Transverse colon (tissue), 4 donors: ENCODE measurements at regions not wholly inside any gene's neighbourhood (a gene's known extent, or its start where the extent isn't known, plus 50 kb on each side); places are given as distances from the start of the nearest gene placed in this dataset.

Experiments
- DNase-seq: peaks from one replicate; pipeline ENCODE4 v3.0.0-alpha.2; 2019
- H3K27ac ChIP-seq, 4 donors: fragments of 200-600 bp; sonication (generic); 2 replicates each; pipeline ENCODE4 v1.5.1; 2016 to 2018; ENCODE audit warnings: inconsistent platforms in 4 of 4
- H3K27me3 ChIP-seq: fragments of 200-600 bp; sonication (generic); 2 replicates; pipeline ENCODE4 v1.5.1; 2017; ENCODE audit warnings: inconsistent platforms
- H3K36me3 ChIP-seq, 4 donors: fragments of 200-600 bp; sonication (generic); 2 replicates each; pipeline ENCODE4 v1.5.1; 2017 to 2019; ENCODE audit warnings: inconsistent platforms in 4 of 4
- H3K4me1 ChIP-seq, 4 donors: fragments of 200-600 bp; sonication (generic); 2 replicates each; pipeline ENCODE4 v1.5.1; 2017 to 2020; ENCODE audit warnings: inconsistent platforms in 4 of 4
- H3K4me3 ChIP-seq, 4 donors: fragments of 200-600 bp; sonication (generic); 1 replicate in 1 of 4; 2 replicates in 3 of 4; pipeline versions ENCODE4 v1.5.1 to v1.6.1; 2017 to 2019; ENCODE audit warnings: inconsistent platforms in 4 of 4
- H3K9me3 ChIP-seq, 2 donors: fragments of 200-600 bp; sonication (generic); 2 replicates each; pipeline ENCODE4 v1.5.1; 2017 to 2019; ENCODE audit warnings: inconsistent platforms in 2 of 2
- EP300 ChIP-seq: sonication (generic); formaldehyde crosslinking; IDR thresholded peaks from one replicate; pipeline ENCODE4 v1.6.1; 2017; ENCODE audit warnings: antibody characterized with exemption, low read depth
- POLR2A ChIP-seq: fragments of 450-650 bp; IDR thresholded peaks from one replicate; pipeline ENCODE4 v1.6.1; 2016; ENCODE audit warnings: antibody characterized with exemption, mild to moderate bottlenecking, moderate library complexity
- POLR2AphosphoS5 ChIP-seq, 3 donors: sonication (generic); formaldehyde crosslinking; IDR thresholded peaks; one replicate each; pipeline ENCODE4 v1.6.1; 2016; ENCODE audit warnings: antibody characterized with exemption in 3 of 3
- WGBS, 2 donors: methylation state at CpG; one replicate each; pipeline ENCODE4 v1.1.5; 2018; ENCODE audit warnings: low coverage in 1 of 2; 5-methylcytosine and 5-hydroxymethylcytosine counted together
- in situ Hi-C, 4 donors: fragments of 200-750 bp; cut with MboI; loops; one replicate each; pipeline versions ENCODE4 v1.15.0 to v1.15.1; 2017; ENCODE audit warnings: low sequenced_read_pairs in 3 of 4, low pct_ligation_motif_present in 1 of 4, low pct_unique_long_range_greater_than_20kb in 1 of 4
- intact Hi-C: fragments of 100-400 bp; cut with DNase I; formaldehyde crosslinking; loops from one replicate; pipeline ENCODE4 v1.15.1; 2023; ENCODE audit warnings: low total_unique reads
- TF ChIP-seq, protein P1 (sequence below), 5 experiments: fragments of 200-600 bp in 3 of 5; fragments of 450-650 bp in 2 of 5; sonication (generic) in 3 of 5; IDR thresholded peaks; 1 replicate in 2 of 5; 2 replicates in 3 of 5; pipeline ENCODE4 v1.5.1; 2016 to 2017; ENCODE audit warnings: antibody characterized with exemption in 5 of 5, inconsistent platforms in 3 of 5, mild to moderate bottlenecking in 2 of 5, moderate library complexity in 1 of 5

DNA sequence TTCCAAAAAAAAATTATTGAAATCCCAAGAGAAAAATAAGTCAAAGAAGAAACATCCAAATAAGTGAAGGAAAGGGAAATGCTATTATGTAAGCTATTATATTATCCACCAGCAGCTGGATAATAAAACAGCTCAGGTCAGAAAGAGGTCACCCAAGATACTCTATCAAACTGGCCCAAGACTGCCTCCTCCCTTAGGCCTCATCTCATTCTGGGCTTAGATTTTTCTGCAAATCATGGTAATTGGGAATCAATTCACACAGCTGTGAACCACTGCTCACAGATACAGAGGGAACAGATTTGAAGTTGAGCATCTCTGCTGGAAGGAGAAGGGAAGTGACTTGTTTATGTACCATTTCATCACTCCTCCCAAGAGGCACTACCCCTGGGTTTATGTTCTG is 294.6 kb upstream of the DPPA4 start:
- intact Hi-C loops: no loop called here
- H3K27ac ChIP-seq: no peak overlapping the region
- in situ Hi-C loops: no loop called here
- H3K4me3 ChIP-seq: no peak overlapping the region
- no peaks in the 10 kb centered on the region for H3K4me1 ChIP-seq
- no peaks in the 10 kb centered on the region for H3K27me3 ChIP-seq
- no peaks in the 10 kb centered on the region for H3K36me3 ChIP-seq
- no peak for DNase-seq
- no peaks in the 10 kb centered on the region for H3K9me3 ChIP-seq
- TF ChIP-seq POLR2AphosphoS5 (IDR thresholded peaks at IDR 0.05) (no peak), EP300 (no peak), POLR2A (no peak)
- TF ChIP-seq, protein P1, sequence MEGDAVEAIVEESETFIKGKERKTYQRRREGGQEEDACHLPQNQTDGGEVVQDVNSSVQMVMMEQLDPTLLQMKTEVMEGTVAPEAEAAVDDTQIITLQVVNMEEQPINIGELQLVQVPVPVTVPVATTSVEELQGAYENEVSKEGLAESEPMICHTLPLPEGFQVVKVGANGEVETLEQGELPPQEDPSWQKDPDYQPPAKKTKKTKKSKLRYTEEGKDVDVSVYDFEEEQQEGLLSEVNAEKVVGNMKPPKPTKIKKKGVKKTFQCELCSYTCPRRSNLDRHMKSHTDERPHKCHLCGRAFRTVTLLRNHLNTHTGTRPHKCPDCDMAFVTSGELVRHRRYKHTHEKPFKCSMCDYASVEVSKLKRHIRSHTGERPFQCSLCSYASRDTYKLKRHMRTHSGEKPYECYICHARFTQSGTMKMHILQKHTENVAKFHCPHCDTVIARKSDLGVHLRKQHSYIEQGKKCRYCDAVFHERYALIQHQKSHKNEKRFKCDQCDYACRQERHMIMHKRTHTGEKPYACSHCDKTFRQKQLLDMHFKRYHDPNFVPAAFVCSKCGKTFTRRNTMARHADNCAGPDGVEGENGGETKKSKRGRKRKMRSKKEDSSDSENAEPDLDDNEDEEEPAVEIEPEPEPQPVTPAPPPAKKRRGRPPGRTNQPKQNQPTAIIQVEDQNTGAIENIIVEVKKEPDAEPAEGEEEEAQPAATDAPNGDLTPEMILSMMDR (IDR thresholded peaks at IDR 0.05): no peak

DNA sequence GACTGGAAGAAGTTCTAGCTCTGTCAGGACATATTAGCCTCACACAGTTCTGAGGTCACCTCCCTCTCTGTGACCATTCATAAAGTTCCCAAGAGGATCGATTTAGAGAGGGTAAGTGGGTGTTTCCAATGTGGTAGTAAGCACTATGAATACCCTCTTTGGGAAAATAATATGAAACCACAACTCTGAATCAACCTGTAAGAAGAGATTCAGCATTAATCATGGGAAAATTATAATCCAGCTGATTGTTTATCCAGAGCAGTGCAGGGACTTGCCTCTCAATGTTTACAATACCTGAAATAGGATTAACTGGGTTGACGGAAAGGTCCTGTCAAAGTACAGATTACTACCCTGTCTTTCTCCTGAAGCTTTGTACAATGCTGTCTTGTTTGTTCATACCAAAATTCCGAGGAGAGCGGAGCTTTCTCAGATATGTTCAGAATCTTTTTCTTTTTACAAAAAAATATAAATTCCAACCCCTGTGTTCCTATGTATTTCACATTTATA is 302.9 kb upstream of the DPPA4 start:
- no peaks in the 10 kb centered on the region for H3K36me3 ChIP-seq
- TF ChIP-seq POLR2AphosphoS5 (IDR thresholded peaks at IDR 0.05): no peak
- no peak for TF ChIP-seq POLR2A
- TF ChIP-seq, protein P1 (IDR thresholded peaks at IDR 0.05): no peak
- no peak for TF ChIP-seq EP300
- intact Hi-C loops (no loop called here), in situ Hi-C loops (no loop called here)
- H3K9me3 ChIP-seq: no peaks in the 10 kb centered on the region
- H3K27ac ChIP-seq: no peak overlapping the region
- no peaks in the 10 kb centered on the region for H3K27me3 ChIP-seq
- WGBS, 2 donors: 74% methylated on average over 4 of the region's 4 CpGs
- no peaks in the 10 kb centered on the region for H3K4me1 ChIP-seq
- H3K4me3 ChIP-seq: no peak overlapping the region
- DNase-seq: no peak

DNA sequence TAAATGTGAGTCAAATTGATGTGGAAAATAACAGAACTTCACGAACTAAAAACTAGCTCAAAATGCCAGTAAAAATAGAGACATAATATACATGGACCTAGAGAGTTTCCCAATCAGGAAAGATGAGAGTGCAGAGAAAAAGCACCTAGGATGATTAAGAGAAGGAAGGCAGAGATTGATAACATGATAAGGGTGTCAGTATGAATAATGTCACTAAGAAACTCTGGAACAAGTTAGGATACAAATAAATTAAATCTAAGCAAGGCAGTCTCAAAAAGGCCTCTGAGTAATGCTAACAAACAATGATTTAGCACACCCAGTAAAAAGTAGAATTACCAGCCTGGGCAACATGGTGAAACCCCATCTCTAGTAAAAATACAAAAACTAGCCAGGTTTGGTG is 304.7 kb upstream of the DPPA4 start:
- Histone ChIP-seq H3K36me3 (no peaks in the 10 kb centered on the region), H3K27me3 (no peaks in the 10 kb centered on the region), H3K4me3 (no peak overlapping the region), H3K9me3 (no peaks in the 10 kb centered on the region), H3K4me1 (no peaks in the 10 kb centered on the region), H3K27ac (no peak overlapping the region)
- intact Hi-C loops (no loop called here), in situ Hi-C loops (no loop called here)
- TF ChIP-seq EP300 (no peak), POLR2A (no peak), POLR2AphosphoS5 (IDR thresholded peaks at IDR 0.05) (no peak)
- TF ChIP-seq, protein P1 (IDR thresholded peaks at IDR 0.05): no peak
- DNase-seq: no peak
- WGBS, 2 donors: 63 to 85% methylated on average over 1 of the region's 1 CpG

DNA sequence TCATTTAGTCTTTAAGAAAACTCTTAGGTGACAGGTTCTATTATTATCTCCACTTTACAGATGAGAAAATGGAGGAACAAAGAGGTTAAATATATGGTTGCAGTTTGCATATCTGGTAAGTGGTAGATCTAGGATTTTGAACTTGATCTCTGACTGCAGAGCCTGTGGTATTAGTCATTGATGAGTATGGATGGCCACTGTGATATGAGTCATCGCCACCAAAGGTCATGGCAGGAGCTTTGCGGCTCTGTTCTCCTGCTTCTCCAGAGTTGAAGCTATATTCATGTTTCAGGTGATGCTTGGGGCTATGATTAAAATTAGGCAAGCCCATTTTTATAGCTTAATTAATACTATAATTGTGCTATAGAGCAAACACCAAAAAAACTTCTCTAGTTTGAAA is 306.2 kb upstream of the DPPA4 start:
- intact Hi-C loops: no loop called here
- no peaks in the 10 kb centered on the region for H3K27me3 ChIP-seq
- DNase-seq: no peak
- H3K4me1 ChIP-seq: no peaks in the 10 kb centered on the region
- H3K4me3 ChIP-seq: no peak overlapping the region
- WGBS, 2 donors: 45% methylated on average over 2 of the region's 2 CpGs; no CpG with 5 or more reads in 1 of the 2 donors
- H3K9me3 ChIP-seq: no peaks in the 10 kb centered on the region
- H3K36me3 ChIP-seq: no peaks in the 10 kb centered on the region
- H3K27ac ChIP-seq: no peak overlapping the region
- in situ Hi-C loops: no loop called here
- TF ChIP-seq POLR2AphosphoS5 (IDR thresholded peaks at IDR 0.05) (no peak), POLR2A (no peak), EP300 (no peak)
- TF ChIP-seq, protein P1 (IDR thresholded peaks at IDR 0.05): no peak
